OCI-LY3 (cell line): ENCODE measurements at regions not wholly inside any gene's neighbourhood (a gene's known extent, or its start where the extent isn't known, plus 50 kb on each side); places are given as distances from the start of the nearest gene placed in this dataset.

ENCODE experiments used
- H2AFZ ChIP-seq: fragments of 200-600, 300-600 bp; shearing (Covaris generic); 2 replicates; pipeline ENCODE4 v1.6.0; 2014; ENCODE audit warnings: antibody characterized with exemption, low read depth, low read length
- H3K27ac ChIP-seq: fragments of 200-600, 300-600 bp; sonication (generic); 2 replicates; pipeline ENCODE4 v1.5.1; 2014; ENCODE audit warnings: mild to moderate bottlenecking, low read length, moderate library complexity, mixed read lengths
- H3K27me3 ChIP-seq: fragments of 200-600, 300-600 bp; sonication (generic); 2 replicates; pipeline ENCODE4 v1.6.1; 2014; ENCODE audit warnings: low read depth, low read length, mixed read lengths
- H3K36me3 ChIP-seq: fragments of 200-600, 300-600 bp; sonication (generic); replicated peaks from 2 replicates; pipeline ENCODE3; 2014; ENCODE audit warnings: low read depth, low read length, mixed read lengths
- H3K4me1 ChIP-seq: fragments of 300-600, 200-600 bp; sonication (generic); 2 replicates; pipeline ENCODE4 v1.6.1; 2014; ENCODE audit warnings: low read length, mixed read lengths
- H3K4me2 ChIP-seq: fragments of 200-600, 300-600 bp; sonication (generic); 2 replicates; pipeline ENCODE4 v1.6.1; 2014; ENCODE audit warnings: low read length, mixed read lengths
- H3K4me3 ChIP-seq: fragments of 300-600, 200-600 bp; sonication (generic); 2 replicates; pipeline ENCODE4 v1.5.1; 2014; ENCODE audit warnings: antibody characterized with exemption, mild to moderate bottlenecking, low read length, moderate library complexity
- H3K79me2 ChIP-seq: fragments of 300-600, 200-600 bp; shearing (Covaris generic); 2 replicates; pipeline ENCODE4 v1.6.1; 2014; ENCODE audit warnings: mild to moderate bottlenecking, low read length, mixed read lengths
- H3K9ac ChIP-seq: fragments of 300-600, 200-600 bp; shearing (Covaris generic); 2 replicates; pipeline ENCODE4 v1.6.0; 2014; ENCODE audit warnings: mild to moderate bottlenecking, low read length, moderate library complexity
- H3K9me3 ChIP-seq: fragments of 200-600, 300-600 bp; shearing (Covaris generic); 2 replicates; pipeline ENCODE4 v1.6.1; 2014; ENCODE audit warnings: low read length, mixed read lengths; ENCODE audit not compliant: insufficient read depth
- H4K20me1 ChIP-seq: fragments of 200-600, 300-600 bp; sonication (generic); 2 replicates; pipeline ENCODE4 v1.6.1; 2016; ENCODE audit warnings: low read length, mixed read lengths; ENCODE audit not compliant: insufficient read depth
- CTCF ChIP-seq: fragments of 200-600, 300-600 bp; sonication (generic); IDR thresholded peaks from 2 replicates; pipeline ENCODE4 v1.5.1; 2014; ENCODE audit warnings: antibody characterized with exemption, low read length, low read depth
- EZH2phosphoT487 ChIP-seq: fragments of 200-600 bp; shearing (Covaris generic); IDR thresholded peaks from 2 replicates; pipeline ENCODE4 v1.6.1; 2018; ENCODE audit warnings: antibody characterized with exemption, mixed run types, low read depth

GRCh38 chr10:118473305-118473960, 122.0 kb downstream of the PRLHR start:
- no peak overlapping the region for H3K27ac ChIP-seq
- H3K4me3 ChIP-seq: no peak overlapping the region
- H3K9me3 ChIP-seq: no peaks in the 10 kb centered on the region
- H4K20me1 ChIP-seq: no peaks in the 10 kb centered on the region
- H3K9ac ChIP-seq: no peak overlapping the region
- H3K36me3 ChIP-seq: no peaks in the 10 kb centered on the region
- H2AFZ ChIP-seq: no peak overlapping the region
- no peaks in the 10 kb centered on the region for H3K27me3 ChIP-seq
- H3K4me2 ChIP-seq: no peak overlapping the region
- TF ChIP-seq CTCF (no peak), EZH2phosphoT487 (no peak)
- H3K4me1 ChIP-seq: no peaks in the 10 kb centered on the region
- H3K79me2 ChIP-seq: no peaks in the 10 kb centered on the region

- H3K27me3 ChIP-seq: no peaks in the 10 kb centered on the region
- no peak overlapping the region for H3K4me3 ChIP-seq
- no peaks in the 10 kb centered on the region for H3K36me3 ChIP-seq
- H3K4me2 ChIP-seq: no peak overlapping the region
- H3K79me2 ChIP-seq: no peaks in the 10 kb centered on the region
- H4K20me1 ChIP-seq: no peaks in the 10 kb centered on the region
- H3K4me1 ChIP-seq: no peaks in the 10 kb centered on the region
- H3K27ac ChIP-seq: no peak overlapping the region
- H2AFZ ChIP-seq: no peak overlapping the region
- no peak overlapping the region for H3K9ac ChIP-seq
- H3K9me3 ChIP-seq: no peaks in the 10 kb centered on the region
- TF ChIP-seq EZH2phosphoT487 (no peak), CTCF (no peak)
Observed at GRCh38 chr10:118472415-118473304, 122.8 kb downstream of the PRLHR start.

- H3K4me1 ChIP-seq: no peaks in the 10 kb centered on the region
- no peak overlapping the region for H3K9ac ChIP-seq
- no peak overlapping the region for H2AFZ ChIP-seq
- no peaks in the 10 kb centered on the region for H3K9me3 ChIP-seq
- H3K36me3 ChIP-seq: no peaks in the 10 kb centered on the region
- H3K27me3 ChIP-seq: no peaks in the 10 kb centered on the region
- no peak for TF ChIP-seq CTCF
- TF ChIP-seq EZH2phosphoT487: no peak
- no peak overlapping the region for H3K4me2 ChIP-seq
- H3K79me2 ChIP-seq: no peaks in the 10 kb centered on the region
- H3K27ac ChIP-seq: no peak overlapping the region
- no peaks in the 10 kb centered on the region for H4K20me1 ChIP-seq
- no peak overlapping the region for H3K4me3 ChIP-seq
Observed at GRCh38 chr10:118471863-118472262, 123.6 kb downstream of the PRLHR start.

- Histone ChIP-seq H3K9me3 (no peaks in the 10 kb centered on the region), H3K79me2 (no peaks in the 10 kb centered on the region), H2AFZ (no peak overlapping the region), H4K20me1 (no peaks in the 10 kb centered on the region), H3K36me3 (no peaks in the 10 kb centered on the region), H3K9ac (no peak overlapping the region), H3K4me2 (no peak overlapping the region), H3K4me1 (no peaks in the 10 kb centered on the region), H3K4me3 (no peak overlapping the region), H3K27ac (no peak overlapping the region), H3K27me3 (no peaks in the 10 kb centered on the region)
- TF ChIP-seq EZH2phosphoT487 (no peak), CTCF (no peak)
Observed at GRCh38 chr10:118470470-118470869, 125.0 kb downstream of the PRLHR start.
